Stromal cell of bone marrow (primary cell): ENCODE measurements at regions not wholly inside any gene's neighbourhood (a gene's known extent, or its start where the extent isn't known, plus 50 kb on each side); places are given as distances from the start of the nearest gene placed in this dataset.
A peak's percentile ranks its signal among the peaks of the same experiment; 100 is the strongest.
"Not testable (repeated sequence)": the region's sequence is repeated elsewhere in the genome, so short reads cannot be mapped to it uniquely, and the experiment has no call there.

Experiments
- DNase-seq: peaks from one replicate; pipeline ENCODE4 v3.0.0-alpha.2; 2012; ENCODE audit warnings: low read depth

GRCh38 chr2:42995752-42996422 lies 203.5 kb upstream of the HAAO start:
- DNase-seq, result no peak

GRCh38 chr2:42989283-42990081 lies 197.1 kb upstream of the HAAO start:
- not testable (repeated sequence) for DNase-seq

GRCh38 chr2:42988055-42988454 lies 195.7 kb upstream of the HAAO start:
- not testable (repeated sequence) for DNase-seq

- DNase-seq, result peak; percentile 67
Observed at GRCh38 chr2:42987112-42987922, 194.9 kb upstream of the HAAO start.

GRCh38 chr2:42984617-42985016 lies 192.2 kb upstream of the HAAO start:
- DNase-seq, result no peak

GRCh38 chr2:42984081-42984480 lies 191.7 kb upstream of the HAAO start:
- no peak for DNase-seq

GRCh38 chr2:42980764-42981416 lies 188.5 kb upstream of the HAAO start:
- no peak for DNase-seq

- DNase-seq, result no peak
Observed at GRCh38 chr2:42979870-42980763, 187.7 kb upstream of the HAAO start.

- no peak for DNase-seq
Observed at GRCh38 chr2:42979416-42979869, 187.1 kb upstream of the HAAO start.

- no peak for DNase-seq
Observed at GRCh38 chr2:42978887-42979415, 186.6 kb upstream of the HAAO start.

- no peak for DNase-seq
Observed at GRCh38 chr2:42978175-42978886, 185.9 kb upstream of the HAAO start.

- no peak for DNase-seq
Observed at GRCh38 chr2:42977270-42978174, 185.1 kb upstream of the HAAO start.

GRCh38 chr2:42976351-42976750 lies 184.0 kb upstream of the HAAO start:
- no peak for DNase-seq

GRCh38 chr2:42974721-42975717 lies 182.6 kb upstream of the HAAO start:
- no peak for DNase-seq

GRCh38 chr2:42974169-42974720 lies 181.9 kb upstream of the HAAO start:
- no peak for DNase-seq

- no peak for DNase-seq
Observed at GRCh38 chr2:42973726-42974125, 181.3 kb upstream of the HAAO start.

GRCh38 chr2:42972933-42973516 lies 180.6 kb upstream of the HAAO start:
- not testable (repeated sequence) for DNase-seq
